Neural progenitor cell (in vitro differentiated cells): ENCODE measurements at regions not wholly inside any gene's neighbourhood (a gene's known extent, or its start where the extent isn't known, plus 50 kb on each side); places are given as distances from the start of the nearest gene placed in this dataset.

ENCODE experiments used
- EZH2 ChIP-seq: fragments of 200-600 bp; sonication (generic); IDR thresholded peaks from 2 replicates; pipeline ENCODE4 v1.6.1; 2017; ENCODE audit warnings: antibody characterized with exemption, mild to moderate bottlenecking, moderate library complexity
- EZH2phosphoT487 ChIP-seq: fragments of 200-600 bp; sonication (generic); IDR thresholded peaks from 2 replicates; pipeline ENCODE4 v1.6.1; 2017; ENCODE audit warnings: antibody characterized with exemption
- TF ChIP-seq, protein P1 (sequence below): fragments of 200-600 bp; sonication (generic); IDR thresholded peaks from 2 replicates; pipeline ENCODE4 v1.5.1; 2017; ENCODE audit warnings: antibody characterized with exemption, mild to moderate bottlenecking

DNA sequence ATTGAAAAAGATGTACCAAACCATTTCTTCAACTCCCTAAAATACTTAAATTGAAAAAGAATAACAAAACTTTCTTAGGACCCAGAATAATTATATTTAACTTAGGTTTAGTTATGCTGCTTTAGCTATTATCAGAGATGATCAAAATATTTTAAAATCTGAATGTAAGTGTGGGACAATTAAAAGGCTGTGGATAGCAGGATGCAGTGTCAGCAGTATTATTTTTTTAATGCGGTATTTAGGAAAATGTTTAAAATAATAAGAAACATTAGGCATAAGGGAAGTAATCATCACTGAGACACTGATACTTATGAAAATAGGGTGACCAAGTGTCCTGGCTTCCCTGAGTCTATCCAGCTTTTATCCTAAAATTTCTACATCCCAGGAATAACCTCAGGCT lies 161.5 kb upstream of the PTCHD4 start:
- TF ChIP-seq, protein P1, sequence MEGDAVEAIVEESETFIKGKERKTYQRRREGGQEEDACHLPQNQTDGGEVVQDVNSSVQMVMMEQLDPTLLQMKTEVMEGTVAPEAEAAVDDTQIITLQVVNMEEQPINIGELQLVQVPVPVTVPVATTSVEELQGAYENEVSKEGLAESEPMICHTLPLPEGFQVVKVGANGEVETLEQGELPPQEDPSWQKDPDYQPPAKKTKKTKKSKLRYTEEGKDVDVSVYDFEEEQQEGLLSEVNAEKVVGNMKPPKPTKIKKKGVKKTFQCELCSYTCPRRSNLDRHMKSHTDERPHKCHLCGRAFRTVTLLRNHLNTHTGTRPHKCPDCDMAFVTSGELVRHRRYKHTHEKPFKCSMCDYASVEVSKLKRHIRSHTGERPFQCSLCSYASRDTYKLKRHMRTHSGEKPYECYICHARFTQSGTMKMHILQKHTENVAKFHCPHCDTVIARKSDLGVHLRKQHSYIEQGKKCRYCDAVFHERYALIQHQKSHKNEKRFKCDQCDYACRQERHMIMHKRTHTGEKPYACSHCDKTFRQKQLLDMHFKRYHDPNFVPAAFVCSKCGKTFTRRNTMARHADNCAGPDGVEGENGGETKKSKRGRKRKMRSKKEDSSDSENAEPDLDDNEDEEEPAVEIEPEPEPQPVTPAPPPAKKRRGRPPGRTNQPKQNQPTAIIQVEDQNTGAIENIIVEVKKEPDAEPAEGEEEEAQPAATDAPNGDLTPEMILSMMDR: no peak
- no peak for TF ChIP-seq EZH2
- TF ChIP-seq EZH2phosphoT487: no peak
